ENCODE measurements at regions not wholly inside any gene's neighbourhood (a gene's known extent, or its start where the extent isn't known, plus 50 kb on each side); places are given as distances from the start of the nearest gene placed in this dataset.
"Not testable (repeated sequence)": the region's sequence is repeated elsewhere in the genome, so short reads cannot be mapped to it uniquely, and the experiment has no call there.

GRCh38 chr11:37843603-37844002 lies 1245.6 kb upstream of the RAG2 start:
- H3K27ac ChIP-seq = no peak overlapping the region
- DNase-seq (ENCODE audit: low spot score) = no peak
- H3K4me3 ChIP-seq = no peak overlapping the region
- TF ChIP-seq, protein P1, sequence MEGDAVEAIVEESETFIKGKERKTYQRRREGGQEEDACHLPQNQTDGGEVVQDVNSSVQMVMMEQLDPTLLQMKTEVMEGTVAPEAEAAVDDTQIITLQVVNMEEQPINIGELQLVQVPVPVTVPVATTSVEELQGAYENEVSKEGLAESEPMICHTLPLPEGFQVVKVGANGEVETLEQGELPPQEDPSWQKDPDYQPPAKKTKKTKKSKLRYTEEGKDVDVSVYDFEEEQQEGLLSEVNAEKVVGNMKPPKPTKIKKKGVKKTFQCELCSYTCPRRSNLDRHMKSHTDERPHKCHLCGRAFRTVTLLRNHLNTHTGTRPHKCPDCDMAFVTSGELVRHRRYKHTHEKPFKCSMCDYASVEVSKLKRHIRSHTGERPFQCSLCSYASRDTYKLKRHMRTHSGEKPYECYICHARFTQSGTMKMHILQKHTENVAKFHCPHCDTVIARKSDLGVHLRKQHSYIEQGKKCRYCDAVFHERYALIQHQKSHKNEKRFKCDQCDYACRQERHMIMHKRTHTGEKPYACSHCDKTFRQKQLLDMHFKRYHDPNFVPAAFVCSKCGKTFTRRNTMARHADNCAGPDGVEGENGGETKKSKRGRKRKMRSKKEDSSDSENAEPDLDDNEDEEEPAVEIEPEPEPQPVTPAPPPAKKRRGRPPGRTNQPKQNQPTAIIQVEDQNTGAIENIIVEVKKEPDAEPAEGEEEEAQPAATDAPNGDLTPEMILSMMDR (IDR thresholded peaks at IDR 0.05) = no peak

DNA sequence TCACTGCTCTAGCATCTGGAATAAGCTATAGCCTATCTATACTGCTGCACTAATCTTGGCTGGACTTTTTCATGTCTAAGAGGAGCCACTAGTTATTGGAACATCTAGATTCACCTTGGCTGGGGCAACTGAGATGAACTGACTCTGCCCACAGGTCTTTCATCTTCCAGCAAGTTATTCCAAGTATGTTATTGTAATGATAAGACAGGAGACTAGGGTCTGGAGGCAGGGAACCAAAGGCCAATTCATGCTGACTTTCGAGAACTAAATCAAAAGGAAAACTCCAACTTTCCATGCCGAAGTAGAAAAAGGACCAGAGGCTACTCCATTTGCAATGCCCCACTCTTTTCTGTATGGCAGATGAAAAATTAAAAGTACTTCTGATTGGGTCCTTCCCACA lies 1243.0 kb upstream of the RAG2 start:
- Histone ChIP-seq H3K27ac (no peak overlapping the region), H3K4me3 (no peak overlapping the region)
- TF ChIP-seq, protein P1 (IDR thresholded peaks at IDR 0.05) = no peak
- no peak for DNase-seq (ENCODE audit: low spot score)

- H3K4me3 ChIP-seq; H3K27ac ChIP-seq; DNase-seq (ENCODE audit: low spot score): not testable (repeated sequence)
Measured at GRCh38 chr11:37840345-37840744, 1242.3 kb upstream of the RAG2 start.

- TF ChIP-seq, protein P1 (IDR thresholded peaks at IDR 0.05) = no peak
- no peak overlapping the region for H3K4me3 ChIP-seq
- no peak overlapping the region for H3K27ac ChIP-seq
- DNase-seq (ENCODE audit: low spot score) = no peak
Measured at GRCh38 chr11:37830529-37830928, 1232.5 kb upstream of the RAG2 start.

DNA sequence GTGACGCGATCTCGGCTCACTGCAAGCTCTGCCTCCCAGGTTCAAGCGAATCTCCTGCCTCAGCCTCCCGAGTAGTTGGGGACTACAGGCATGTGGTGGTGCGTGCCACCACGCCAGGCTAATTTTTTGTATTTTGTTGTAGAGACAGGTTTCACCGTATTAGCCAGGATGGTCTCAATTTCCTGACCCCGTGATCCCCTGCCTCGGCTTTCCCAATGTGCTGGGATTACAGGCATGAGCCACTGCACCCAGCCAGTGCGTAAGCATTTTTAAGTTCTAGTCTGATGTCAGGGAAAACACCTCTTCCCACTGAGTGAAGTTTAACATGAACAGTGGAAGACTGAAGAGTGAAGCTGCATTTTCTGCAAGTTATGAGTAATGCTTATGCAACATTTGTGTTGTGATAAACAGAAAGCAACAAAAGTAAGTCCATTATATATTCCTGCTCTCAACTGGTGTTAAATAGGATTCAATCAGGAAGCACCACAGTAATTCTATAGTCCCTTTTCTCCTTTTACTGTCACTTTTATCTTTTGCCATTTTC lies 1219.8 kb upstream of the RAG2 start:
- Histone ChIP-seq H3K4me3 (no peak overlapping the region), H3K27ac (no peak overlapping the region)
- DNase-seq (ENCODE audit: low spot score) = no peak
- TF ChIP-seq, protein P1 (IDR thresholded peaks at IDR 0.05) = no peak

DNA sequence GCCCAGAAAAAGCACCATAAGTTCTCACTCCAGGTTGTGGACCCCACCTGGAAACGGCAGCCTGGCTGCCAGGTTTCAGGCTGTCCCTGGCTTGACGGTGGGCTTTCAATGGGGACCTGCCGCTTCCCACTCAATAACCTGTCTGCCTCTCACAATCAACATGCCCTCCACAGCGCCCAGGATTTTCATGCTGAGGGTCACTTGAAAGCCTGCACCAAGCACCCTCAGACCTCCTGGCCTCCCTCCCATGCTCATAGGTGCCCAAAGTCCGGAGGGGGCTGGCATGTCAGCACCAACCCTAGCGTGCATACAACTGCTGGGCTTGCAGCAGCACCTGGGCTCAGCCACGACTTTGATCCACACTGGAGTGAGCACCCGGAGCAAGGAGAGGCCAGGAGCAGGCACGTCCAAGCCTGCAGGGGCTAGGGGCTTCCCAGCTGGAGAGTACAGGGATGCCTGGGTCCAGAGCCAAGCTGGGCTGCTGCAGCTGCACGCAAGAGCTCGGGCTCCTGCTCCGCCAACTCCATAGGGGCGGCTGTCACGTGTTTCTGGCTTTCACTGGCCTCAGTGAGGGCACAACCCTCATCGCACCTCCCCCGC lies 1214.3 kb upstream of the RAG2 start:
- no peak for DNase-seq (ENCODE audit: low spot score)

GRCh38 chr11:37811349-37811748 lies 1213.3 kb upstream of the RAG2 start:
- Histone ChIP-seq H3K27ac (no peak overlapping the region), H3K4me3 (no peak overlapping the region)
- TF ChIP-seq, protein P1 (IDR thresholded peaks at IDR 0.05) = no peak
- no peak for DNase-seq (ENCODE audit: low spot score)

More for the DNA sequence above, 1214.3 kb upstream of the RAG2 start:
- Histone ChIP-seq H3K27ac (no peak overlapping the region), H3K4me3 (no peak overlapping the region)
- TF ChIP-seq, protein P1 (IDR thresholded peaks at IDR 0.05) = no peak

Data from coronary artery (tissue), 2 donors.